ENCODE measurements at regions not wholly inside any gene's neighbourhood (a gene's known extent, or its start where the extent isn't known, plus 50 kb on each side); places are given as distances from the start of the nearest gene placed in this dataset.
A peak's percentile ranks its signal among the peaks of the same experiment; 100 is the strongest.

DNA sequence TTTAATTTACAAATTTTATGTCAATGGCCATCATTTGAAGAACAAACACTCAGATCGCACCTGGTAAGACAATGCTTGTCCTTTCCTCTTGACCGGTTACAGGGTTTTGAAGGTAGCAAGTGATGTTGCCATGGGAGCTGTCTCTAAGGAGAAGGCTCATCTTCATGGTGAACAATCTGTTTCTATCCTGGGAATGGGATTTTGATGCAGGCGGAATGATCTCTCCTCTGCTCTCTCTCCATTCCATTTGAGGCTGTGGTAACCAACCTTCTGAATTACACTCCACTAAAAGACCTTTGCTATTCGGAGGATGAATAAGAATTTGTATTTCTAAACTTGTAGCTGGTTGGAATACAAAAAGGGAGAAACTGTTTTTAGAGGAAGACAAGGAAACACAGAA, 57.9 kb upstream of the SLC5A9 start:
- DNase-seq: no peak

DNA sequence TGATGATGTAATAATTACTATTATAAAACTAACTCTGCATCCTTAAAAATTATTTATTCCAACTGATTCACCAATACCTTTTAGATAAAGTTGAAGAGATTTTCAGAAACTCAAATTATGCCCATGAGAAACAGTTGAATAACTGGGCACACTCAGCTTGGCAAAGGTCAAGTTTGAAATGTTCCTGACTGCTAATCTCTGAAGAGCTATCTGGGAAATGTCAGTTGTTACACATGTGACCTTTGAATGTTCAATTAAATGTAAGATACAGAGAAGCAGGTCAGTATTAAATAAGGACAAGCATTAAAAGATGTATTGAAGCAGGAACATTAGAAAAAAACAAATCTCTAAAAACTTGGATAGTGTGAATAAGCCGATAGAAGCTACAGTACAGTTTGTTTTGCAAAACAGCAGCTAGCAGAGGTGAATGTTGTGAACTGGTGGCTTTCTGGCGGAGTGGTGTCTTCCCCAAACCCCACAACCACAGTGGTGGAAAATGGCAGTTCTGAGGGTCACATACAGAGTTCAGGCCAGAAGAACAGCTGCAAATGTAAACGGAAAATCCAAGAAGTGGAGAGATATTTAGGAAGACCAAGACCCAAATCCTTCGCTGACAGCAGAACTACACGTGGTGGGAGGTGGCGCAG, 61.9 kb upstream of the SLC5A9 start:
- no peak for DNase-seq

DNA sequence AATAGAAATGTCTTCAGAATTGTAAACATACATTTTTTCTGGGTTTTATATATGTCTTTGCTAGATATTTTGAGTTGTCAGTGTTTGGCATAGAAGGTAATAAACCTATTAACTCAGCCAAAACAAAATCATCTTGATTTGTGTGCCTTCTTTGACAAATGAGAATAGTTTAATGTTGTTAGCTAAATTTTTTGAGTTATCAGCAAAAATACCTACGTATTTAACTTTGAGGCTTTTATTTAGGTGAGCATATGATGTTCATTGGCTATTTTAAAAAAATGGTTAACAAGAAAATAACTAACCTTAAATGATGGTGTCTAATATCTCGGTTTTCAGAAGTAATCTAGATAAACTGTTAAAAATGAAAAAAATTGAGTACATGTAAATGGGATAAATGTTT, 83.2 kb upstream of the SLC5A9 start:
- no peak for DNase-seq

GRCh38 chr1:48127735-48128685, 94.5 kb upstream of the SLC5A9 start:
- no peak for DNase-seq

- DNase-seq: no peak
Observed at GRCh38 chr1:48123647-48124046, 98.9 kb upstream of the SLC5A9 start.

- no peak for DNase-seq
Observed at GRCh38 chr1:48121955-48122354, 100.6 kb upstream of the SLC5A9 start.

DNA sequence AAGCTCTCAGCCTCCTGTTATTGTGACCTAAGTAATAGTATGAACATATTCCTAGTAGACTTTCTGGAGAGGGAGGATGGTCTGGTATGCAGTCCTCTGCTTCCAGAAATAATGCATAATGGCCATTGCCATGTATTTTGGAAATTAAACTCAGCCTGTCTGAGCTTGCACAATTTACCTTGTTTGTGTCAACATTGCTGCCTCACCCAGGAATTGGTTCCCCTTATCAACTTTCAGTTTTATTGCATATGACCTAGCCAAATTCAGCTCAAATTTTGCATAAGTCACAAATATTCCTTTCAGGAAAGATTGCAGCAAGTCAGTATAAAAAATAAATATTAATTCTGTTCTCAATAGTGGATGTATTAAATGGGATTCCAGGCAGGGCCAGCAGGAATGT, 101.9 kb upstream of the SLC5A9 start:
- no peak for DNase-seq

GRCh38 chr1:48115835-48116234, 106.7 kb upstream of the SLC5A9 start:
- no peak for DNase-seq

- DNase-seq: no peak
Observed at GRCh38 chr1:48114596-48115382, 107.7 kb upstream of the SLC5A9 start.

GRCh38 chr1:48109390-48110013, 112.3 kb upstream of the TRABD2B start:
- peak; percentile 79 for DNase-seq

DNA sequence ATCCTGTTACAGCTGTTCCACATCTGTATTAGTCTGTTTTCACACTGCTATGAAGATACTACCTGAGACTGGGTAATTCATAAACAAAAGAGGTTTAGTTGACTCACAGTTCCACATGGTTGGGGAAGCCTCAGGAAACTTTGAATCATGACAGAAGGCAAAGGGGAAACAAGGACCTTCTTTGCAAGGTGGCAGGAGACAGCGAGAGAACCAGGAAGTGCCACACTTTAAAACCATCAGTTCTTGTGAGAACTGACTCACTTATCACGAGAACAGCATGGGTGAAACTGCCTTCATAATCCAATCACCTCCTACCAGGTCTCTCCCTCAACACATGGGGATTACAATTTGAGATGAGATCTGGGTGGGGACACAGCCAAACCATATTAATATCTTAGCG, 110.3 kb upstream of the TRABD2B start:
- no peak for DNase-seq

- DNase-seq: no peak
Observed at GRCh38 chr1:48106049-48106448, 108.9 kb upstream of the TRABD2B start.

DNA sequence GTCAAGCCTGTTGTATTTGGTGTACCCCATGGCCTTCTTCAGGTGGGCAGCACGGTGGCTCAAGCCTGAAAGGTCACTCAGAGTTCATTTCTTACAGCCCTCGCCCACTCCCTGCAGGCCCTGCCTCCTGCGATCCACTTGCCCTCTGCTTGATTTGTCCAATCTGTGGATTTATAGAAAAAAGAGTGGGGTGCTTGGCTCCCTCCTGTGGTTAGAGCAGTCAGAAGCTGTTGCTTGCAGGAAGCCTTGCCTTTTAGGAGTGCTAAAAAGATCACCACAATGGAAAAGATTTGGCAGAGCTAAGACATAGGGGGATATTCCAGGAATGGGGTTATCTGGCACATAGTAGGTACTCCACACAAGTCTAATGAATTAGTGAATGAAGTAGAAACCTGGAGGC, 108.0 kb upstream of the TRABD2B start:
- peak; percentile 2 for DNase-seq

- DNase-seq: no peak
Observed at GRCh38 chr1:48103495-48103894, 106.3 kb upstream of the TRABD2B start.

GRCh38 chr1:48102766-48103165, 105.6 kb upstream of the TRABD2B start:
- DNase-seq: no peak

DNA sequence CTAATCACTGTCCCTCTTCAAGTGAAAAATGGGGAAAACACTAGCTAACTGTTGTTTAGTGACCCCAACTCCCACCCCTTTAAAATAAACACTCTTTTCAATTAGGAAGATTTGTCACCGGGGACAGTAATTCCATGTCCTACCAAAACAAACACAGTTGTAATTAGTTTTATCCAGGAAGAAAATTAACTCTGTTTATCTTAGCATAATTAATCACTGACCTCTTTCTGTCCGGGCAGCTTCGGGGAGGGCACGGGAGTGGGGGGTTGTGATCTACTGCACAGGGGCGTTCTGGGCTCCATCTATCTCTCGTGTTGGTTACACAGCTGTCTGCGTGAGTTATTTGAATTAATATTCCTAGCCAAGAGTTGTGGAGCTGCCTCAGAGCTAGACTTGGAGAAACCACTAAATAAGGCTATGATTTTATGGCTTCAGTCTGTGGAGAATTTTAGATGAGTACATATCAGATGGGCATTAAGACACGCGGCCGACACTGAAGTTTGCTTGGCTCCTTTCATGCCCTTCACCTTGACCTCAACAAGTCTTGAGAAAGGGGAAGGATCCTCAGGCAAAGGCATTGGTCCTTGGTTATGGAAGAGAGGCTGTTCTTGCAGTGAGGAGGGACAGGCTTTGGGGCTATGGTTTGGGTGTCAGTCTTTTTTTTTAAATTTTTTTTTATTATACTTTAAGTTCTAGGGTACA, 102.0 kb upstream of the TRABD2B start:
- DNase-seq: peak; percentile 84

DNA sequence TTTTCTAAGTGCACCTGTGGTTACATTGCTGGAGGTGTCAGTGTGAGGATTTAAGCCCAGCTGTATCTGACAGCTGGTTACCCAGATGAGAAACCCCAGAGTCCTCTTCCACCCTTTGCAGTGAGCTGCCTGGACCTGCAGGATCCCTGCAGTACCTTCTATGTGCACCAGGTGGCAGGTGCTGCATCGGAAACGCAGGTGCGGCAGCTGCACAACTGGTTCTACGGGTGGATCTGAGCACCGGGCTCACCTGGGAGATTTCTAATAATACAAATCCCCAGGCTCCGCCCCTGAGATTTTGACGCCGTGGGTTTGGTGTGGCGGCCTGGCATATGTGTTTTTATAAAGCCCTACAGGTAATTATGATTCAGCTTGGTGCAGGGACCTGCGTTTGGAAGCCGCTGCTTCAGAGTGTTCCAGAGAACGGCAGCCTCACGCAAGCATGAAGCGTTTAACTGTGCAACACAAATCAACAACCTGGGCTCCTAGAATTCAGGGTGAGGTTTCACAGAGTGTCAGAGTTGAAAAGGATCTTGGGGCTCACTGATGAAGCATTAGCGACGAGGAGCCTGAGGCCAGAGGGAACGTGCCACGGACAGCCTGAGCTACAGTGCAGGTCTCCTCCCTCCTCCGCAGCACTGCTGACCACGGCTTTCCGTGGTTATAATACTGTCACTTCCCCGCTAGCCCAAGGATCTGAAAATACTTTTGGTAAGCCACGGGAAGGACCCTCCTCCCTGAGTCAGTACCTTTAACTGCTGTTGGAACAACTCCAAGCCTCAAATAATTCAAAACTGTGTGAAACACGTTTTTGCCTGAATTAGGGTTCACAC, 96.7 kb upstream of the TRABD2B start:
- peak; percentile 92 for DNase-seq

DNA sequence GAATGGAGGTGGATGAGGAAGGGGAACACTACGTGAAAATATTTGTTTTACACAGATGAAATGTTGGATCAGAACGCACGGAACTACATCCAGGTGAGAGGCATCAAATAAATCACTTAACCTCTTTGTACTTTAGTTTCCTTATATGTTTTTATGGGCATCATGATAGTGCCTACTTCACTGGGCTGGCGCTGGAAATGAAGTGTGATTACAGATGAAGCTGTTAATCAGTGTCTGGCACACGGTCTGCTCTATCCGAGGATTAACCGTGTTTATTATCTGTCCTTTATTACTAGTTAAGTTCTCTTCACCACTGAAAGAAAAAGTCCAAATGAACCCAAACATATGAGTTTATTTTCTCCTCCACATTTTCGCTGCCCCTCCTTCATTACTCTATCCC, 96.0 kb upstream of the TRABD2B start:
- peak; percentile 20 for DNase-seq

GRCh38 chr1:48092401-48092800, 95.2 kb upstream of the TRABD2B start:
- no peak for DNase-seq

DNA sequence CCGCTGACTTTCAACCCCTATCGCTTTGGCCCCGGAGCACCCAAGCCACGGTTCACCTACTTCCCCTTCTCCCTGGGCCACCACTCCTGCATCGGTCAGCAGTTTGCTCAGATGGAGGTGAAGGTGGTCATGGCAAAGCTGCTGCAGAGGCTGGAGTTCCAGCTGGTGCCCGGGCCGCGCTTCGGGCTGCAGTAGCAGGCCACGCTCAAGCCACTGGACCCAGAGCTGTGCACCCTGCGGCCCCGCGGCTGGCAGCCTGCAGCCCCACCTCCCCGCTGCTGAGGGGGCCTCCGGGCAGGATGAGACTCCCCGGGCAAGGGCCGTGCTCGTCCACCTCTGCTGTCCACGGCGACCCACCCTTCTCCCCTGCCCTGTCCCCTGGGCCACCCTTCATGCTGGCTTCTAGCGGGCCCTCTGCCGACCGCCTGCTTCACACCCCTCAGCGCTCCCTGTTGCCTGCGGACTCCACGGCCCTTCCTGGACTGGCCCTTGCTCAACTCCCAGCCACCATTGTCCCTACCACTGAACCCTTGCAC, 92.2 kb upstream of the TRABD2B start:
- DNase-seq: no peak

- no peak for DNase-seq
Observed at GRCh38 chr1:48084826-48085225, 87.6 kb upstream of the TRABD2B start.
